Natural killer cell (primary cell): ENCODE measurements at regions not wholly inside any gene's neighbourhood (a gene's known extent, or its start where the extent isn't known, plus 50 kb on each side); places are given as distances from the start of the nearest gene placed in this dataset.

Experiments used
- ATAC-seq, 3 donors: fragments of 150-1000 bp in 2 of 3; fragments of 200-7000 bp in 1 of 3; cut with Tn5 transposase; 1 replicate in 1 of 3; 2 replicates in 2 of 3; pipeline ENCODE4 v1.10.0; 2021; ENCODE audit warnings: mild to moderate bottlenecking in 2 of 3, moderate library complexity in 2 of 3
- DNase-seq, 2 donors: peaks; one replicate each; pipeline versions ENCODE4 v3.0.0 to v3.0.0-alpha.2; 2013 to 2021; ENCODE audit warnings: mixed read lengths in 1 of 2
- H3K27ac ChIP-seq: one replicate; pipeline ENCODE4 v1.5.1; 2013; ENCODE audit warnings: mild to moderate bottlenecking, low read length
- H3K27me3 ChIP-seq: one replicate; pipeline ENCODE4 v1.6.1; 2013; ENCODE audit warnings: low read length; ENCODE audit not compliant: control insufficient read depth, insufficient read depth
- H3K36me3 ChIP-seq: one replicate; pipeline ENCODE4 v1.6.1; 2013; ENCODE audit warnings: low read length; ENCODE audit not compliant: control insufficient read depth, insufficient read depth
- H3K4me1 ChIP-seq: one replicate; pipeline ENCODE4 v1.6.1; 2013; ENCODE audit warnings: low read length; ENCODE audit not compliant: control insufficient read depth, insufficient read depth
- H3K4me3 ChIP-seq: one replicate; pipeline ENCODE4 v1.5.1; 2013; ENCODE audit warnings: low read length
- H3K9me3 ChIP-seq: one replicate; pipeline ENCODE4 v1.6.1; 2013; ENCODE audit warnings: low read length; ENCODE audit not compliant: control insufficient read depth, insufficient read depth
- H3K27ac Mint-ChIP-seq, 2 donors: one replicate each; pipeline ENCODE4 v1.8.0; 2022; ENCODE audit warnings: mild to moderate bottlenecking in 2 of 2, mixed read lengths in 2 of 2, moderate library complexity in 1 of 2
- H3K27me3 Mint-ChIP-seq, 2 donors: one replicate each; pipeline ENCODE4 v1.8.0; 2022; ENCODE audit warnings: low read depth in 2 of 2, mixed read lengths in 2 of 2
- H3K36me3 Mint-ChIP-seq: one replicate; pipeline ENCODE4 v1.8.0; 2022; ENCODE audit warnings: mixed read lengths
- H3K4me1 Mint-ChIP-seq, 2 donors: one replicate each; pipeline ENCODE4 v1.8.0; 2022; ENCODE audit warnings: mixed read lengths in 2 of 2
- H3K4me3 Mint-ChIP-seq: one replicate; pipeline ENCODE4 v1.8.0; 2022; ENCODE audit warnings: mild to moderate bottlenecking, moderate library complexity, mixed read lengths
- H3K9me3 Mint-ChIP-seq, 2 donors: one replicate each; pipeline ENCODE4 v1.8.0; 2022; ENCODE audit warnings: mixed read lengths in 2 of 2
- CTCF ChIP-seq: fragments of 200-600 bp; IDR thresholded peaks from one replicate; pipeline ENCODE4 v1.8.0; 2022; ENCODE audit warnings: antibody characterized with exemption
- WGBS: methylation state at CpG from one replicate; pipeline ENCODE4 v1.1.7; 2013; ENCODE audit warnings: missing lambda C conversion rate; ENCODE audit not compliant: insufficient coverage; 5-methylcytosine and 5-hydroxymethylcytosine counted together
- intact Hi-C: fragments of 100-400 bp; cut with micrococcal nuclease; formaldehyde crosslinking; loops from one replicate; pipeline ENCODE4 v1.14.2; 2022

- Histone ChIP-seq H3K9me3 (no peaks in the 10 kb centered on the region), H3K4me3 (no peak overlapping the region), H3K27ac (no peak overlapping the region), H3K36me3 (no peaks in the 10 kb centered on the region), H3K27me3 (no peaks in the 10 kb centered on the region), H3K4me1 (no peaks in the 10 kb centered on the region)
- Mint-ChIP-seq H3K4me1 (no peaks in the 10 kb centered on the region), H3K27me3 (peaks cover 7 to 12% of the 10 kb centered on the region in 2 donors), H3K36me3 (no peaks in the 10 kb centered on the region), H3K9me3 (peaks cover 0 to 2% of the 10 kb centered on the region in 2 donors), H3K27ac (no peak overlapping the region), H3K4me3 (no peak overlapping the region)
- no peak for DNase-seq
- intact Hi-C loops, result no loop called here
- WGBS, result 98% methylated on average over 3 of the region's 3 CpGs
- TF ChIP-seq CTCF, result no peak
- ATAC-seq, result no peak
Observed at GRCh38 chr12:102755266-102755665, 161.8 kb downstream of the PAH start.

- Histone ChIP-seq H3K4me3 (no peak overlapping the region), H3K27ac (no peak overlapping the region), H3K27me3 (no peaks in the 10 kb centered on the region), H3K4me1 (no peaks in the 10 kb centered on the region), H3K36me3 (no peaks in the 10 kb centered on the region), H3K9me3 (no peaks in the 10 kb centered on the region)
- peaks cover 0 to 2% of the 10 kb centered on the region in 2 donors for H3K9me3 Mint-ChIP-seq
- H3K27me3 Mint-ChIP-seq, result peaks cover 7 to 12% of the 10 kb centered on the region in 2 donors
- H3K36me3 Mint-ChIP-seq, result no peaks in the 10 kb centered on the region
- no peak for TF ChIP-seq CTCF
- H3K4me1 Mint-ChIP-seq, result no peaks in the 10 kb centered on the region
- ATAC-seq, result no peak
- H3K27ac Mint-ChIP-seq, result no peak overlapping the region
- DNase-seq, result no peak
- H3K4me3 Mint-ChIP-seq, result no peak overlapping the region
- intact Hi-C loops, result no loop called here
- 100% methylated on average over 2 of the region's 2 CpGs for whole genome bisulfite sequencing
Observed at GRCh38 chr12:102753802-102754201, 163.2 kb downstream of the PAH start.

GRCh38 chr12:102748704-102749103 lies 168.3 kb downstream of the PAH start:
- no peak for TF ChIP-seq CTCF
- no peak for DNase-seq
- Histone ChIP-seq H3K27ac (no peak overlapping the region), H3K36me3 (no peaks in the 10 kb centered on the region), H3K4me1 (no peaks in the 10 kb centered on the region), H3K9me3 (no peaks in the 10 kb centered on the region), H3K4me3 (no peak overlapping the region), H3K27me3 (no peaks in the 10 kb centered on the region)
- Mint-ChIP-seq H3K4me3 (no peak overlapping the region), H3K27ac (no peak overlapping the region), H3K9me3 (peaks cover 0 to 2% of the 10 kb centered on the region in 2 donors), H3K27me3 (peaks cover 9 to 14% of the 10 kb centered on the region in 2 donors), H3K36me3 (no peaks in the 10 kb centered on the region), H3K4me1 (no peaks in the 10 kb centered on the region)
- ATAC-seq, result no peak
- 79% methylated on average over 2 of the region's 3 CpGs for WGBS
- intact Hi-C loops, result no loop called here

GRCh38 chr12:102746963-102747362 lies 170.1 kb downstream of the PAH start:
- H3K36me3 Mint-ChIP-seq, result no peaks in the 10 kb centered on the region
- 87% methylated on average over 3 of the region's 4 CpGs for WGBS
- Histone ChIP-seq H3K4me1 (no peaks in the 10 kb centered on the region), H3K4me3 (no peak overlapping the region), H3K27me3 (no peaks in the 10 kb centered on the region), H3K27ac (no peak overlapping the region), H3K9me3 (no peaks in the 10 kb centered on the region), H3K36me3 (no peaks in the 10 kb centered on the region)
- no peaks in the 10 kb centered on the region for H3K9me3 Mint-ChIP-seq
- H3K27me3 Mint-ChIP-seq, result peaks cover 6 to 14% of the 10 kb centered on the region in 2 donors
- no peaks in the 10 kb centered on the region for H3K4me1 Mint-ChIP-seq
- ATAC-seq (no peak), DNase-seq (no peak)
- intact Hi-C loops, result no loop called here
- H3K27ac Mint-ChIP-seq, result no peak overlapping the region
- no peak overlapping the region for H3K4me3 Mint-ChIP-seq
- no peak for TF ChIP-seq CTCF
